ENCODE measurements at regions not wholly inside any gene's neighbourhood (a gene's known extent, or its start where the extent isn't known, plus 50 kb on each side); places are given as distances from the start of the nearest gene placed in this dataset.

DNA sequence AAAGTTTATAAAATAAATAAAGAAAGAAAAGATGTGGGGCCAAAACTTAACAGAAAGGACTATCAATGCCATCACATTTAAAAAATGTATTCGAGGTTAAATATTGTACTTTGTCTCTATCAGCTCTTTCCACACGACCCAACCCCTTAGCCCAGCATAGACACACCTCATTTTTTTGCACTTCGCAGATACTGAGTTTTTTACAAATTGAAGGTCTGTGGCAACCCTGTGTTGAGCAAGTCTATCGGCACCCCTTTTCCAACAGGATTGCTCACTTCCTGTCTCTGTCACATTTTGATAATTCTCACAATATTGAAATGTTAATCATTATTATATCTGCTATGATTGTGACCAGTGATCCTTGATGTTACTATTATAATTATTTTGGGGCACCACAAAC lies 151.6 kb upstream of the TBX20 start:
- no peak overlapping the region for H4K8ac ChIP-seq (ENCODE audit: low read depth in 2 of 2, low read length in 2 of 2)
- no peak overlapping the region for H4K91ac ChIP-seq (ENCODE audit: insufficient read depth, low read depth, low read length)
- no peaks in the 10 kb centered on the region for H3K79me1 ChIP-seq (ENCODE audit: low read depth in 1 of 2, low read length in 2 of 2)
- H2BK20ac ChIP-seq (ENCODE audit: low read depth, low read length): no peak overlapping the region
- no peak overlapping the region for H3K4me3 ChIP-seq (ENCODE audit: insufficient read depth, low read depth, low read length)
- no peaks in the 10 kb centered on the region for H3K9me3 ChIP-seq (ENCODE audit: control insufficient read depth, insufficient read depth, low read length)
- BruUV-seq (replicated peaks): no TSS peak
- no peaks in the 10 kb centered on the region for H3K27me3 ChIP-seq (ENCODE audit: control insufficient read depth, insufficient read depth, low read length)
- no peak overlapping the region for H3K4ac ChIP-seq (ENCODE audit: low read depth, low read length)
- H2BK15ac ChIP-seq (ENCODE audit: low read depth, low read length): no peak overlapping the region
- intact Hi-C loops (cut with micrococcal nuclease) (loop anchor here (10.0 kb wide), 1 partner anchor 141 kb away; no protein-coding TSS in a partner anchor), dilution Hi-C loops (cut with HindIII; ENCODE audit: low sequenced_read_pairs, unreplicated experiment) (no loop called here), in situ Hi-C loops (cut with MboI; ENCODE audit: low sequenced_read_pairs) (no loop called here)
- no peaks in the 10 kb centered on the region for H3K36me3 ChIP-seq (ENCODE audit: control insufficient read depth, insufficient read depth, low read length)
- H3K23ac ChIP-seq (ENCODE audit: low read depth, low read length): no peak overlapping the region
- no peak overlapping the region for H3K9ac ChIP-seq (ENCODE audit: low read depth, low read length)
- no peak overlapping the region for H4K5ac ChIP-seq (ENCODE audit: low read depth, low read length)
- no peak overlapping the region for H2BK5ac ChIP-seq (ENCODE audit: low read depth, low read length, poor library complexity, severe bottlenecking)
- no peaks in the 10 kb centered on the region for H3K4me1 ChIP-seq (ENCODE audit: control insufficient read depth, insufficient read depth, low read length)
- H3K27ac ChIP-seq (ENCODE audit: insufficient read depth, low read length): no peak overlapping the region
- CTCF ChIA-PET: no interaction called here
- DNase-seq (no peak), ATAC-seq (ENCODE audit: low read depth) (no peak)
- no peak overlapping the region for H3K14ac ChIP-seq (replicated peaks; ENCODE audit: low read depth, low read length)
- POLR2A ChIA-PET (ENCODE audit: unreplicated experiment): no interaction called here
- no peak overlapping the region for H3K4me2 ChIP-seq (ENCODE audit: low read depth, low read length)
- H4K20me1 ChIP-seq (ENCODE audit: insufficient read depth, low read length): no peaks in the 10 kb centered on the region
- H2AFZ ChIP-seq (replicated peaks; ENCODE audit: low read length, poor library complexity): no peak overlapping the region
- no peak overlapping the region for H2BK120ac ChIP-seq (ENCODE audit: low read depth, low read length)
- H3K18ac ChIP-seq (ENCODE audit: low read depth, low read length): no peak overlapping the region
- no peak overlapping the region for H3K56ac ChIP-seq (ENCODE audit: extremely low read depth, insufficient read depth, low read length)
- no peak overlapping the region for H2AK9ac ChIP-seq (replicated peaks; ENCODE audit: low read depth, low read length, poor library complexity)
- H2AK5ac ChIP-seq (ENCODE audit: low read depth, low read length): no peak overlapping the region
- H3K9me1 ChIP-seq (ENCODE audit: insufficient read depth, low read length): no peaks in the 10 kb centered on the region
- TF ChIP-seq BHLHE40 (IDR thresholded peaks at IDR 0.05; ENCODE audit: low read depth, low read length) (no peak), CHD1 (IDR thresholded peaks at IDR 0.05; ENCODE audit: low read depth, low read length) (no peak), NFE2L2 (IDR thresholded peaks at IDR 0.05; ENCODE audit: low read depth, low read length) (no peak), MXI1 (IDR thresholded peaks at IDR 0.05; ENCODE audit: borderline replicate concordance, low read depth, low read length) (no peak), MAFK (IDR thresholded peaks at IDR 0.05; ENCODE audit: low read depth, low read length) (no peak), CEBPB (IDR thresholded peaks at IDR 0.05; ENCODE audit: low read depth, low read length) (no peak), RAD21 (IDR thresholded peaks at IDR 0.05; ENCODE audit: low read length) (no peak), FOS (IDR thresholded peaks at IDR 0.05; ENCODE audit: low read depth, low read length) (no peak), USF2 (IDR thresholded peaks at IDR 0.05; ENCODE audit: low read depth, low read length) (no peak), ELK1 (IDR thresholded peaks at IDR 0.05; ENCODE audit: borderline replicate concordance, low read depth, low read length) (no peak), RFX5 (IDR thresholded peaks at IDR 0.05; ENCODE audit: low read depth, low read length) (no peak)
- TF ChIP-seq, protein P1, sequence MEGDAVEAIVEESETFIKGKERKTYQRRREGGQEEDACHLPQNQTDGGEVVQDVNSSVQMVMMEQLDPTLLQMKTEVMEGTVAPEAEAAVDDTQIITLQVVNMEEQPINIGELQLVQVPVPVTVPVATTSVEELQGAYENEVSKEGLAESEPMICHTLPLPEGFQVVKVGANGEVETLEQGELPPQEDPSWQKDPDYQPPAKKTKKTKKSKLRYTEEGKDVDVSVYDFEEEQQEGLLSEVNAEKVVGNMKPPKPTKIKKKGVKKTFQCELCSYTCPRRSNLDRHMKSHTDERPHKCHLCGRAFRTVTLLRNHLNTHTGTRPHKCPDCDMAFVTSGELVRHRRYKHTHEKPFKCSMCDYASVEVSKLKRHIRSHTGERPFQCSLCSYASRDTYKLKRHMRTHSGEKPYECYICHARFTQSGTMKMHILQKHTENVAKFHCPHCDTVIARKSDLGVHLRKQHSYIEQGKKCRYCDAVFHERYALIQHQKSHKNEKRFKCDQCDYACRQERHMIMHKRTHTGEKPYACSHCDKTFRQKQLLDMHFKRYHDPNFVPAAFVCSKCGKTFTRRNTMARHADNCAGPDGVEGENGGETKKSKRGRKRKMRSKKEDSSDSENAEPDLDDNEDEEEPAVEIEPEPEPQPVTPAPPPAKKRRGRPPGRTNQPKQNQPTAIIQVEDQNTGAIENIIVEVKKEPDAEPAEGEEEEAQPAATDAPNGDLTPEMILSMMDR (conservative IDR thresholded peaks at IDR 0.05; ENCODE audit: low read depth, low read length): no peak
- WGBS, 2 experiments (ENCODE audit: extremely low coverage in 2 of 2, insufficient read length in 1 of 2): 40% methylated on average over 1 of the region's 4 CpGs; no CpG with 5 or more reads in 1 of the 2 experiments

Data from IMR-90 (cell line).